ENCODE measurements at regions not wholly inside any gene's neighbourhood (a gene's known extent, or its start where the extent isn't known, plus 50 kb on each side); places are given as distances from the start of the nearest gene placed in this dataset.

GRCh38 chr1:224817382-224817781 is 112.1 kb upstream of the DNAH14 start:
- TF ChIP-seq EZH2phosphoT487 (IDR thresholded peaks at IDR 0.05; ENCODE audit: insufficient read depth, low read depth) (no peak), EZH2 (IDR thresholded peaks at IDR 0.05; ENCODE audit: insufficient read depth, poor library complexity, severe bottlenecking) (no peak)

All from GM23248 (cell line).